ENCODE measurements at regions not wholly inside any gene's neighbourhood (a gene's known extent, or its start where the extent isn't known, plus 50 kb on each side); places are given as distances from the start of the nearest gene placed in this dataset.

DNA sequence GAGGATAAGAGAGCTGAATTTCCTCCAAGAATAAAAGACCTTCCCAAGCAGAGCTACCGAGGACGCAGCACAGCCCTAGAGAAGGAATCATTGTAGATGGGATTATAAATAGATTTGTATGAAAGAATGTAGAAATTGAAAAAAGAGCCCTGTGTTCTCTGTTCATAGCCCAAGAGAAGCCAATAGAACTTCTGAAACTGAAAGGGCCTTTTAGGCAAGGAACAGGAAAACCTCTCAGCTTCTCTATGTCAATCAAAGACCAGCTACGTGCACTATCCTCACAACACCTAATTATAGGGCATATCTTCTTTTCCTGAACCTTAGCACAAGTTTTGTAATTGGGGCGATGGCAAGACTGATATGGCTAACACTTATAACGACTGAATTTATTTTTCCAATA lies 192.4 kb upstream of the RNPC3 start:
- TF ChIP-seq, protein P1, sequence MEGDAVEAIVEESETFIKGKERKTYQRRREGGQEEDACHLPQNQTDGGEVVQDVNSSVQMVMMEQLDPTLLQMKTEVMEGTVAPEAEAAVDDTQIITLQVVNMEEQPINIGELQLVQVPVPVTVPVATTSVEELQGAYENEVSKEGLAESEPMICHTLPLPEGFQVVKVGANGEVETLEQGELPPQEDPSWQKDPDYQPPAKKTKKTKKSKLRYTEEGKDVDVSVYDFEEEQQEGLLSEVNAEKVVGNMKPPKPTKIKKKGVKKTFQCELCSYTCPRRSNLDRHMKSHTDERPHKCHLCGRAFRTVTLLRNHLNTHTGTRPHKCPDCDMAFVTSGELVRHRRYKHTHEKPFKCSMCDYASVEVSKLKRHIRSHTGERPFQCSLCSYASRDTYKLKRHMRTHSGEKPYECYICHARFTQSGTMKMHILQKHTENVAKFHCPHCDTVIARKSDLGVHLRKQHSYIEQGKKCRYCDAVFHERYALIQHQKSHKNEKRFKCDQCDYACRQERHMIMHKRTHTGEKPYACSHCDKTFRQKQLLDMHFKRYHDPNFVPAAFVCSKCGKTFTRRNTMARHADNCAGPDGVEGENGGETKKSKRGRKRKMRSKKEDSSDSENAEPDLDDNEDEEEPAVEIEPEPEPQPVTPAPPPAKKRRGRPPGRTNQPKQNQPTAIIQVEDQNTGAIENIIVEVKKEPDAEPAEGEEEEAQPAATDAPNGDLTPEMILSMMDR (IDR thresholded peaks at IDR 0.05): no peak
- TF ChIP-seq EZH2phosphoT487 (IDR thresholded peaks at IDR 0.05): no peak

Data from neural progenitor cell (in vitro differentiated cells).